MM.1S (cell line): ENCODE measurements at regions not wholly inside any gene's neighbourhood (a gene's known extent, or its start where the extent isn't known, plus 50 kb on each side); places are given as distances from the start of the nearest gene placed in this dataset.

Source experiments
- EZH2 ChIP-seq: fragments of 300-600 bp; sonication (generic); optimal IDR thresholded peaks from 2 replicates; pipeline ENCODE3; 2017; ENCODE audit warnings: low read depth, mild to moderate bottlenecking, antibody characterized with exemption, low read length, mixed read lengths
- EZH2phosphoT487 ChIP-seq: fragments of 300-600 bp; sonication (generic); IDR thresholded peaks from 2 replicates; pipeline ENCODE4 v1.6.1; 2018; ENCODE audit warnings: antibody characterized with exemption, low read length
- TF ChIP-seq, protein P1 (sequence below): fragments of 300-600 bp; sonication (generic); IDR thresholded peaks from 2 replicates; pipeline ENCODE4 v1.5.1; 2016; ENCODE audit warnings: antibody characterized with exemption, low read length, mixed read lengths

DNA sequence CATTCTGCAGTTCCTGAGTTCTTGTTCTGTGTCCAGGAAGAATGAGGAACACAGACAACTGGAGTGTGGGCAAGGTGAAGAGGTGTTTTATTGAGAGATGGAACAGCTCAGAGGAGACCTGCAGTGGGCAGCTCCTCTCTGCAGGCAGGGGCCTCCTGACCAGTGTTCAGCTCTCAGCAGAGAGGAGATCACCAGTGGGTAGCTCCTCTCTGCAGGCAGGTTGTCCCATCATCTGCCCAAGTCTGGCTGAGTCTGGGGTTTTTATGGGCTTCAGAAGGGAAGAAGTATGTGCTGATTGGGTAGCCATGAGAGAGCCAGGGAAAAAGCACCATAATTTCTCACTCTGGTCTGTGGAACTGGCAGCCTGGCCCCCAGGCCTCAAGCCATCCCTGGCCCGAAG lies 56.0 kb upstream of the RASGEF1B start:
- TF ChIP-seq, protein P1, sequence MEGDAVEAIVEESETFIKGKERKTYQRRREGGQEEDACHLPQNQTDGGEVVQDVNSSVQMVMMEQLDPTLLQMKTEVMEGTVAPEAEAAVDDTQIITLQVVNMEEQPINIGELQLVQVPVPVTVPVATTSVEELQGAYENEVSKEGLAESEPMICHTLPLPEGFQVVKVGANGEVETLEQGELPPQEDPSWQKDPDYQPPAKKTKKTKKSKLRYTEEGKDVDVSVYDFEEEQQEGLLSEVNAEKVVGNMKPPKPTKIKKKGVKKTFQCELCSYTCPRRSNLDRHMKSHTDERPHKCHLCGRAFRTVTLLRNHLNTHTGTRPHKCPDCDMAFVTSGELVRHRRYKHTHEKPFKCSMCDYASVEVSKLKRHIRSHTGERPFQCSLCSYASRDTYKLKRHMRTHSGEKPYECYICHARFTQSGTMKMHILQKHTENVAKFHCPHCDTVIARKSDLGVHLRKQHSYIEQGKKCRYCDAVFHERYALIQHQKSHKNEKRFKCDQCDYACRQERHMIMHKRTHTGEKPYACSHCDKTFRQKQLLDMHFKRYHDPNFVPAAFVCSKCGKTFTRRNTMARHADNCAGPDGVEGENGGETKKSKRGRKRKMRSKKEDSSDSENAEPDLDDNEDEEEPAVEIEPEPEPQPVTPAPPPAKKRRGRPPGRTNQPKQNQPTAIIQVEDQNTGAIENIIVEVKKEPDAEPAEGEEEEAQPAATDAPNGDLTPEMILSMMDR: no peak
- TF ChIP-seq EZH2phosphoT487 (no peak), EZH2 (no peak)
